ENCODE measurements at regions not wholly inside any gene's neighbourhood (a gene's known extent, or its start where the extent isn't known, plus 50 kb on each side); places are given as distances from the start of the nearest gene placed in this dataset.

GRCh38 chr5:61669531-61669930, 337.5 kb downstream of the ZSWIM6 start:
- H3K9me3 Mint-ChIP-seq (ENCODE audit: low read depth), result no peaks in the 10 kb centered on the region
- H3K4me1 Mint-ChIP-seq (ENCODE audit: low read depth), result peaks cover 17% of the 10 kb centered on the region
- H3K4me3 Mint-ChIP-seq (ENCODE audit: low read depth), result no peak overlapping the region
- DNase-seq (ENCODE audit: low spot score, unreplicated experiment), result no peak
- no peaks in the 10 kb centered on the region for H3K36me3 Mint-ChIP-seq (ENCODE audit: insufficient read depth)
- TF ChIP-seq CTCF (IDR thresholded peaks at IDR 0.05; ENCODE audit: unreplicated experiment), result no peak
- H3K27me3 Mint-ChIP-seq, result peaks cover 37% of the 10 kb centered on the region
- no peak overlapping the region for H3K27ac Mint-ChIP-seq

GRCh38 chr5:61670941-61671340, 338.9 kb downstream of the ZSWIM6 start:
- H3K4me1 Mint-ChIP-seq (ENCODE audit: low read depth), result peaks cover 25% of the 10 kb centered on the region

GRCh38 chr5:61673007-61673735, 341.1 kb downstream of the ZSWIM6 start:
- Mint-ChIP-seq H3K36me3 (ENCODE audit: insufficient read depth) (no peaks in the 10 kb centered on the region), H3K9me3 (ENCODE audit: low read depth) (no peaks in the 10 kb centered on the region), H3K27ac (no peak overlapping the region), H3K4me3 (ENCODE audit: low read depth) (no peak overlapping the region), H3K27me3 (peaks cover 27% of the 10 kb centered on the region), H3K4me1 (ENCODE audit: low read depth) (peaks cover 14% of the 10 kb centered on the region)
- TF ChIP-seq CTCF (IDR thresholded peaks at IDR 0.05; ENCODE audit: unreplicated experiment), result no peak
- DNase-seq (ENCODE audit: low spot score, unreplicated experiment), result no peak

More at GRCh38 chr5:61670941-61671340, 338.9 kb downstream of the ZSWIM6 start:
- Mint-ChIP-seq H3K4me3 (ENCODE audit: low read depth) (no peak overlapping the region), H3K36me3 (ENCODE audit: insufficient read depth) (no peaks in the 10 kb centered on the region), H3K9me3 (ENCODE audit: low read depth) (no peaks in the 10 kb centered on the region), H3K27ac (no peak overlapping the region), H3K27me3 (peaks cover 31% of the 10 kb centered on the region)
- no peak for TF ChIP-seq CTCF (IDR thresholded peaks at IDR 0.05; ENCODE audit: unreplicated experiment)
- no peak for DNase-seq (ENCODE audit: low spot score, unreplicated experiment)

GRCh38 chr5:61674378-61674777, 342.3 kb downstream of the ZSWIM6 start:
- Mint-ChIP-seq H3K9me3 (ENCODE audit: low read depth) (no peaks in the 10 kb centered on the region), H3K27me3 (peaks cover 20% of the 10 kb centered on the region), H3K27ac (peak overlapping the region; percentile 84), H3K4me1 (ENCODE audit: low read depth) (peaks cover 14% of the 10 kb centered on the region), H3K36me3 (ENCODE audit: insufficient read depth) (no peaks in the 10 kb centered on the region), H3K4me3 (ENCODE audit: low read depth) (no peak overlapping the region)
- no peak for DNase-seq (ENCODE audit: low spot score, unreplicated experiment)
- TF ChIP-seq CTCF (IDR thresholded peaks at IDR 0.05; ENCODE audit: unreplicated experiment), result no peak

GRCh38 chr5:61675015-61675692, 343.1 kb downstream of the ZSWIM6 start:
- H3K36me3 Mint-ChIP-seq (ENCODE audit: insufficient read depth), result no peaks in the 10 kb centered on the region
- H3K4me3 Mint-ChIP-seq (ENCODE audit: low read depth), result no peak overlapping the region
- peak overlapping the region; percentile 84 for H3K27ac Mint-ChIP-seq
- H3K9me3 Mint-ChIP-seq (ENCODE audit: low read depth), result no peaks in the 10 kb centered on the region
- peaks cover 15% of the 10 kb centered on the region for H3K4me1 Mint-ChIP-seq (ENCODE audit: low read depth)
- peak; percentile 42 for TF ChIP-seq CTCF (IDR thresholded peaks at IDR 0.05; ENCODE audit: unreplicated experiment)
- peaks cover 18% of the 10 kb centered on the region for H3K27me3 Mint-ChIP-seq
- no peak for DNase-seq (ENCODE audit: low spot score, unreplicated experiment)
